Mammary epithelial cell (primary cell): ENCODE measurements at regions not wholly inside any gene's neighbourhood (a gene's known extent, or its start where the extent isn't known, plus 50 kb on each side); places are given as distances from the start of the nearest gene placed in this dataset.

ENCODE experiments used
- CTCF ChIP-seq, 2 donors: IDR thresholded peaks in 1 of 2; conservative IDR thresholded peaks in 1 of 2; 2 replicates each; pipeline ENCODE4 v1.5.1; 2011 to 2012; ENCODE audit warnings: inconsistent platforms in 2 of 2, low read length in 2 of 2, mild to moderate bottlenecking in 2 of 2, control low read depth in 1 of 2, low read depth in 1 of 2; ENCODE audit not compliant: insufficient read depth in 1 of 2; ENCODE audit errors: extremely low read depth in 1 of 2
- EZH2 ChIP-seq: IDR thresholded peaks from 2 replicates; pipeline ENCODE4 v1.6.1; 2012; ENCODE audit warnings: low read length, inconsistent platforms, borderline replicate concordance

GRCh38 chr11:45382133-45382878 is 96.2 kb upstream of the SYT13 start:
- TF ChIP-seq CTCF (conservative IDR thresholded peaks at IDR 0.05 in 1 of 2, IDR thresholded peaks at IDR 0.05 in 1 of 2; ENCODE audit: extremely low read depth in 1 of 2, insufficient read depth in 1 of 2, low read depth in 1 of 2, low read length in 2 of 2): no peak
- no peak for TF ChIP-seq EZH2
